ENCODE measurements at regions not wholly inside any gene's neighbourhood (a gene's known extent, or its start where the extent isn't known, plus 50 kb on each side); places are given as distances from the start of the nearest gene placed in this dataset.

GRCh38 chr7:41220266-41220665 is 482.6 kb downstream of the INHBA start:
- TF ChIP-seq, protein P1, sequence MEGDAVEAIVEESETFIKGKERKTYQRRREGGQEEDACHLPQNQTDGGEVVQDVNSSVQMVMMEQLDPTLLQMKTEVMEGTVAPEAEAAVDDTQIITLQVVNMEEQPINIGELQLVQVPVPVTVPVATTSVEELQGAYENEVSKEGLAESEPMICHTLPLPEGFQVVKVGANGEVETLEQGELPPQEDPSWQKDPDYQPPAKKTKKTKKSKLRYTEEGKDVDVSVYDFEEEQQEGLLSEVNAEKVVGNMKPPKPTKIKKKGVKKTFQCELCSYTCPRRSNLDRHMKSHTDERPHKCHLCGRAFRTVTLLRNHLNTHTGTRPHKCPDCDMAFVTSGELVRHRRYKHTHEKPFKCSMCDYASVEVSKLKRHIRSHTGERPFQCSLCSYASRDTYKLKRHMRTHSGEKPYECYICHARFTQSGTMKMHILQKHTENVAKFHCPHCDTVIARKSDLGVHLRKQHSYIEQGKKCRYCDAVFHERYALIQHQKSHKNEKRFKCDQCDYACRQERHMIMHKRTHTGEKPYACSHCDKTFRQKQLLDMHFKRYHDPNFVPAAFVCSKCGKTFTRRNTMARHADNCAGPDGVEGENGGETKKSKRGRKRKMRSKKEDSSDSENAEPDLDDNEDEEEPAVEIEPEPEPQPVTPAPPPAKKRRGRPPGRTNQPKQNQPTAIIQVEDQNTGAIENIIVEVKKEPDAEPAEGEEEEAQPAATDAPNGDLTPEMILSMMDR (IDR thresholded peaks at IDR 0.05), result no peak
- TF ChIP-seq POLR2AphosphoS5 (IDR thresholded peaks at IDR 0.05; ENCODE audit: low read depth, low read length) (no peak), ZBTB33 (IDR thresholded peaks at IDR 0.05; ENCODE audit: borderline replicate concordance, low read depth) (no peak), RAD21 (IDR thresholded peaks at IDR 0.05; ENCODE audit: low read length) (no peak), EP300 (IDR thresholded peaks at IDR 0.05; ENCODE audit: borderline replicate concordance in 1 of 2, low read depth in 1 of 2, low read length in 1 of 2) (no peak), EZH2phosphoT487 (IDR thresholded peaks at IDR 0.05; ENCODE audit: borderline replicate concordance, low read depth) (no peak), TAF1 (IDR thresholded peaks at IDR 0.05; ENCODE audit: borderline replicate concordance, low read depth, low read length) (no peak), SIN3A (IDR thresholded peaks at IDR 0.05; ENCODE audit: borderline replicate concordance, low read depth, low read length) (no peak), NFIC (IDR thresholded peaks at IDR 0.05; ENCODE audit: borderline replicate concordance) (no peak), YY1 (IDR thresholded peaks at IDR 0.05; ENCODE audit: low read depth) (no peak), MXI1 (IDR thresholded peaks at IDR 0.05; ENCODE audit: low read depth, low read length) (no peak)
- TF ChIP-seq, protein P2, sequence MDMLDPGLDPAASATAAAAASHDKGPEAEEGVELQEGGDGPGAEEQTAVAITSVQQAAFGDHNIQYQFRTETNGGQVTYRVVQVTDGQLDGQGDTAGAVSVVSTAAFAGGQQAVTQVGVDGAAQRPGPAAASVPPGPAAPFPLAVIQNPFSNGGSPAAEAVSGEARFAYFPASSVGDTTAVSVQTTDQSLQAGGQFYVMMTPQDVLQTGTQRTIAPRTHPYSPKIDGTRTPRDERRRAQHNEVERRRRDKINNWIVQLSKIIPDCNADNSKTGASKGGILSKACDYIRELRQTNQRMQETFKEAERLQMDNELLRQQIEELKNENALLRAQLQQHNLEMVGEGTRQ (IDR thresholded peaks at IDR 0.05; ENCODE audit: borderline replicate concordance, low read depth, low read length), result no peak

All from SK-N-SH (cell line).